ENCODE measurements at regions not wholly inside any gene's neighbourhood (a gene's known extent, or its start where the extent isn't known, plus 50 kb on each side); places are given as distances from the start of the nearest gene placed in this dataset.

DNA sequence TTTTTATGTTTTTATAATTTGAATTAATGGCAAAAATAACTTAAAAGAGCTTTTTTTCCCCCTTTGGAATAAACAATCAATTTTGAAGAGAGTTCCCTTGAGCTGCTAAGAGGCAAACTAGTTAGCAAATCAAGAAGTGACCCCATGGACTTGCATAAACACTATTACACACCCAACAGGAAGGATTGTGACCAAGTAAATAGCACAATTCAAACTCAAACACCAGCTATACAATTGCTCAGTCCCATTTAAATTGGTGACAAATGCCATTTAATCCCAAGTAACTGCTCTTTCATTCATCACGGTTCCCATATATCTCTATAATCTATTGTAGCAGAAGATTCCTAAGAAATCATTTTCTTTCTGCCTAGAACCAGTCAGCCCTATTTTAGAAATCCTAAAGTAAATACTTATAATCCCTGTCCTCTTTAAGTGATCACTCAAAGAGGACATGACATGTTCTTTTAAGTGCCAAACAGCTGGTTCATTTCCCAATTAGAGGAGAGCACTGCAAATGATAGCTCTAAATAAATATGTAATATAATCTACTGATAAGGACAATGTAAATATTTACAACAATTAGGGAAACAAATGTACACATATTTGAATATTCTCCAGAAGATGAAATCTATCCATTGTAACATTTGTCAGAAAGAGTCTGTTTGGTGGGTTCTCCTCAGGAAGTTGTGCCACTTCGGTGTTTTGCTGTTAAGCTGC, 137.8 kb upstream of the ADAMTS9 start:
- H3K9ac ChIP-seq (ENCODE audit: control insufficient read depth, insufficient read depth, low read length): no peak overlapping the region
- no peaks in the 10 kb centered on the region for H3K9me3 ChIP-seq (replicated peaks; ENCODE audit: control insufficient read depth, insufficient read depth, low read length)
- ChIA-PET RAD21 (ENCODE audit: unreplicated experiment) (no interaction called here), POLR2A (no interaction called here), SMC1A (ENCODE audit: uncharacterized antibody, unreplicated experiment) (interaction anchor here (2.2 kb wide), 1 partner anchor 9 kb away, joined by 6 read pairs; no protein-coding TSS in a partner anchor), CTCF (no interaction called here)
- DNase-seq (ENCODE audit: low read depth, low spot score) (no peak), FAIRE-seq (no peak), ATAC-seq (no peak)
- in situ Hi-C loops (cut with MboI) (no loop called here), intact Hi-C loops (cut with micrococcal nuclease; ENCODE audit: unreplicated experiment) (no loop called here)
- H3K4me3 ChIP-seq: no peak overlapping the region
- H4K20me1 ChIP-seq (ENCODE audit: control insufficient read depth, insufficient read depth): no peaks in the 10 kb centered on the region
- H3K79me2 ChIP-seq (ENCODE audit: control insufficient read depth, insufficient read depth, low read length): no peaks in the 10 kb centered on the region
- no peak overlapping the region for H2AFZ ChIP-seq (ENCODE audit: control insufficient read depth, low read depth, low read length)
- no peaks in the 10 kb centered on the region for H3K4me1 ChIP-seq (ENCODE audit: control insufficient read depth, insufficient read depth, low read length)
- no TSS peak for BruUV-seq (replicated peaks)
- no peaks in the 10 kb centered on the region for H3K27me3 ChIP-seq (replicated peaks in 1 of 2; ENCODE audit: control insufficient read depth in 2 of 2, insufficient read depth in 2 of 2, low read length in 1 of 2)
- TF ChIP-seq WRNIP1 (IDR thresholded peaks at IDR 0.05; ENCODE audit: borderline replicate concordance, low read depth, low read length) (no peak), SP1 (IDR thresholded peaks at IDR 0.05; ENCODE audit: low read depth, low read length) (no peak), FOS (IDR thresholded peaks at IDR 0.05; ENCODE audit: borderline replicate concordance, extremely low read depth, insufficient read length) (no peak), ZSCAN29 (IDR thresholded peaks at IDR 0.05) (no peak), RAD21 (IDR thresholded peaks at IDR 0.05; ENCODE audit: insufficient read depth, low read depth, low read length) (no peak), STAT3 (IDR thresholded peaks at IDR 0.05; ENCODE audit: low read depth, low read length) (no peak), PAX5 (IDR thresholded peaks at IDR 0.05; ENCODE audit: borderline replicate concordance, low read depth, low read length) (no peak), SRF (IDR thresholded peaks at IDR 0.05; ENCODE audit: low read depth in 2 of 2, low read length in 2 of 2) (no peak)
- H3K4me2 ChIP-seq (ENCODE audit: control insufficient read depth, insufficient read depth): no peak overlapping the region
- no peaks in the 10 kb centered on the region for H3K36me3 ChIP-seq (ENCODE audit: control insufficient read depth in 2 of 2, insufficient read depth in 2 of 2, low read length in 1 of 2)
- H3K27ac ChIP-seq (ENCODE audit: control insufficient read depth, insufficient read depth): no peak overlapping the region
- WGBS (ENCODE audit: insufficient coverage, insufficient replicate concordance, low lambda C conversion rate, missing lambda C conversion rate): 13% methylated on average over 2 of the region's 2 CpGs

DNA sequence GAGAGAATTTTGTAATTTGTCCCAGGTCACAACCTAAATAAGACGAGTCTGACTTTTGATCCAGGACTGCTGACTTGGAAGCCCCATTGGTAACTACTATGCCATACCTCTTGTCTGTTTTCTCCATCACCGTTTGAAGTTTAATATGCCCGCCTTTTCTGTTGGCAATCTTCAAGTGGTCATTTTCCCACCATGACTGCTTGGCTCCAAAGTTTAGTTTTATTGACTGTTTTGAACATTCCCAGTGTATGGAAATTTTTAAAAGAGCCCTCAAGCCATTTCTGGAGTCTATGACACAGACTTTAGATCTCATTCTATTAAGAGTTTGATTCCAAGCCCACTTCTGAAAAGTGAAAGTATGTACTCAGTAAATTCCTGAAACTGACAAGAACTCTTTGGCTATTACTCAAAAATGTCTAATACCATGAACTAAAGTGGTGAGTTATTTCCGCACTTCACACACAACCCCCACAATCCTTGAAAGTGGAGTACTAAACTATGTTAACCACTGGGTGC, 136.7 kb upstream of the ADAMTS9 start:
- ATAC-seq (peak; percentile 48; the same call in 2 of the 3 replicates), DNase-seq (ENCODE audit: low read depth, low spot score) (no peak), FAIRE-seq (no peak)
- no peak overlapping the region for H3K4me2 ChIP-seq (ENCODE audit: control insufficient read depth, insufficient read depth)
- H3K79me2 ChIP-seq (ENCODE audit: control insufficient read depth, insufficient read depth, low read length): no peaks in the 10 kb centered on the region
- CTCF ChIA-PET: no interaction called here
- no TSS peak for BruUV-seq (replicated peaks)
- H3K27ac ChIP-seq (ENCODE audit: control insufficient read depth, insufficient read depth): no peak overlapping the region
- SMC1A ChIA-PET (ENCODE audit: uncharacterized antibody, unreplicated experiment): no interaction called here
- intact Hi-C loops (cut with micrococcal nuclease; ENCODE audit: unreplicated experiment) (no loop called here), in situ Hi-C loops (cut with MboI) (no loop called here)
- no peaks in the 10 kb centered on the region for H3K27me3 ChIP-seq (replicated peaks in 1 of 2; ENCODE audit: control insufficient read depth in 2 of 2, insufficient read depth in 2 of 2, low read length in 1 of 2)
- RAD21 ChIA-PET (ENCODE audit: unreplicated experiment): no interaction called here
- no peak overlapping the region for H2AFZ ChIP-seq (ENCODE audit: control insufficient read depth, low read depth, low read length)
- no peaks in the 10 kb centered on the region for H3K9me3 ChIP-seq (replicated peaks; ENCODE audit: control insufficient read depth, insufficient read depth, low read length)
- H4K20me1 ChIP-seq (ENCODE audit: control insufficient read depth, insufficient read depth): no peaks in the 10 kb centered on the region
- no peak overlapping the region for H3K4me3 ChIP-seq
- H3K36me3 ChIP-seq (ENCODE audit: control insufficient read depth in 2 of 2, insufficient read depth in 2 of 2, low read length in 1 of 2): no peaks in the 10 kb centered on the region
- H3K9ac ChIP-seq (ENCODE audit: control insufficient read depth, insufficient read depth, low read length): no peak overlapping the region
- WGBS (ENCODE audit: insufficient coverage, insufficient replicate concordance, low lambda C conversion rate, missing lambda C conversion rate): 25% methylated on average over 4 of the region's 4 CpGs
- POLR2A ChIA-PET: no interaction called here
- H3K4me1 ChIP-seq (ENCODE audit: control insufficient read depth, insufficient read depth, low read length): no peaks in the 10 kb centered on the region
- TF ChIP-seq, protein P1, sequence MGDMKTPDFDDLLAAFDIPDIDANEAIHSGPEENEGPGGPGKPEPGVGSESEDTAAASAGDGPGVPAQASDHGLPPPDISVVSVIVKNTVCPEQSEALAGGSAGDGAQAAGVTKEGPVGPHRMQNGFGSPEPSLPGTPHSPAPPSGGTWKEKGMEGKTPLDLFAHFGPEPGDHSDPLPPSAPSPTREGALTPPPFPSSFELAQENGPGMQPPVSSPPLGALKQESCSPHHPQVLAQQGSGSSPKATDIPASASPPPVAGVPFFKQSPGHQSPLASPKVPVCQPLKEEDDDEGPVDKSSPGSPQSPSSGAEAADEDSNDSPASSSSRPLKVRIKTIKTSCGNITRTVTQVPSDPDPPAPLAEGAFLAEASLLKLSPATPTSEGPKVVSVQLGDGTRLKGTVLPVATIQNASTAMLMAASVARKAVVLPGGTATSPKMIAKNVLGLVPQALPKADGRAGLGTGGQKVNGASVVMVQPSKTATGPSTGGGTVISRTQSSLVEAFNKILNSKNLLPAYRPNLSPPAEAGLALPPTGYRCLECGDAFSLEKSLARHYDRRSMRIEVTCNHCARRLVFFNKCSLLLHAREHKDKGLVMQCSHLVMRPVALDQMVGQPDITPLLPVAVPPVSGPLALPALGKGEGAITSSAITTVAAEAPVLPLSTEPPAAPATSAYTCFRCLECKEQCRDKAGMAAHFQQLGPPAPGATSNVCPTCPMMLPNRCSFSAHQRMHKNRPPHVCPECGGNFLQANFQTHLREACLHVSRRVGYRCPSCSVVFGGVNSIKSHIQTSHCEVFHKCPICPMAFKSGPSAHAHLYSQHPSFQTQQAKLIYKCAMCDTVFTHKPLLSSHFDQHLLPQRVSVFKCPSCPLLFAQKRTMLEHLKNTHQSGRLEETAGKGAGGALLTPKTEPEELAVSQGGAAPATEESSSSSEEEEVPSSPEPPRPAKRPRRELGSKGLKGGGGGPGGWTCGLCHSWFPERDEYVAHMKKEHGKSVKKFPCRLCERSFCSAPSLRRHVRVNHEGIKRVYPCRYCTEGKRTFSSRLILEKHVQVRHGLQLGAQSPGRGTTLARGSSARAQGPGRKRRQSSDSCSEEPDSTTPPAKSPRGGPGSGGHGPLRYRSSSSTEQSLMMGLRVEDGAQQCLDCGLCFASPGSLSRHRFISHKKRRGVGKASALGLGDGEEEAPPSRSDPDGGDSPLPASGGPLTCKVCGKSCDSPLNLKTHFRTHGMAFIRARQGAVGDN (IDR thresholded peaks at IDR 0.05): no peak
- TF ChIP-seq JUNB (IDR thresholded peaks at IDR 0.05) (peak; percentile 20; the same call in 1 of the 2 replicates), POLR2AphosphoS5 (IDR thresholded peaks at IDR 0.05; ENCODE audit: low read length) (no peak), EED (IDR thresholded peaks at IDR 0.05; ENCODE audit: low read depth) (no peak), RUNX3 (IDR thresholded peaks at IDR 0.05; ENCODE audit: low read length) (0 out of 2 replicates have a peak, but pooled peaks have one; percentile 11), CHD4 (IDR thresholded peaks at IDR 0.05) (no peak)

Measured in GM12878 (cell line).